ENCODE measurements at regions not wholly inside any gene's neighbourhood (a gene's known extent, or its start where the extent isn't known, plus 50 kb on each side); places are given as distances from the start of the nearest gene placed in this dataset.

DNA sequence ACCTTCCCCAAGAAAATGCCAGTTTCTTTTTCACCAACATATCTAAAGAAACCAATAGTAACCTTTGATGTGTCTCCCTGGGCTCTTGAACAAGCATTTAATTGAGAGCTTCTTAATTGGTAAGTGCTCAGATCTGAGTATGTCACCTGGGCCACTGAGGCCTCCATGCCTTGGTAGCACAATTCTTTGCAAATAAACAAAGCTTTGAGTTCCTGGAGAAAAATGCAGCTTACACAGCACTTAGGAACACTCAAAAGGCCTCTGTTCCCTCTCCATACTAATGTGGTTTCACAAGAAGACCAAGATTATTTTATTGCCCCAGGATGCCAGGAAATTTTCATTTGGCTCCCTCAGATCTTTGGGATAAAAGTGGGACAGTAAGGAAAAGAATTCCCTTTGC is 217.6 kb upstream of the CEP162 start:
- ChIA-PET POLR2A (no interaction called here), CTCF (ENCODE audit: low intra/inter-chr PET ratio, low total read pairs) (no interaction called here)
- BruUV-seq (replicated peaks): no TSS peak
- Histone ChIP-seq H3K79me2 (ENCODE audit: insufficient read depth, low read length) (no peaks in the 10 kb centered on the region), H2AFZ (ENCODE audit: low read length) (no peak overlapping the region), H3K4me2 (ENCODE audit: low read depth, low read length) (no peak overlapping the region), H3K4me1 (ENCODE audit: insufficient read depth, low read length) (peaks cover 8% of the 10 kb centered on the region), H3K36me3 (replicated peaks in 1 of 2; ENCODE audit: control insufficient read depth in 1 of 2, insufficient read depth in 2 of 2, low read length in 2 of 2) (no peaks in the 10 kb centered on the region), H3K27ac (ENCODE audit: extremely low read length, insufficient read depth, low read length) (no peak overlapping the region), H4K20me1 (ENCODE audit: insufficient read depth, low read length) (no peaks in the 10 kb centered on the region), H3K4me3 (replicated peaks in 1 of 3; ENCODE audit: insufficient read depth in 1 of 3, low read depth in 2 of 3, low read length in 3 of 3) (no peak overlapping the region), H3K27me3 (ENCODE audit: control insufficient read depth in 1 of 2, insufficient read depth in 2 of 2, low read length in 2 of 2) (no peaks in the 10 kb centered on the region), H3K9me3 (ENCODE audit: low read length) (no peaks in the 10 kb centered on the region), H3K9ac (ENCODE audit: insufficient read depth, low read depth, low read length) (no peak overlapping the region)
- in situ Hi-C loops (cut with HindIII; ENCODE audit: extremely low pct_ligation_motif_present, low pct_unique_long_range_greater_than_20kb) (no loop called here), intact Hi-C loops (cut with micrococcal nuclease; ENCODE audit: unreplicated experiment) (no loop called here)
- FAIRE-seq (no peak), ATAC-seq (no peak), DNase-seq (ENCODE audit: low spot score) (no peak)
- TF ChIP-seq, protein P1, sequence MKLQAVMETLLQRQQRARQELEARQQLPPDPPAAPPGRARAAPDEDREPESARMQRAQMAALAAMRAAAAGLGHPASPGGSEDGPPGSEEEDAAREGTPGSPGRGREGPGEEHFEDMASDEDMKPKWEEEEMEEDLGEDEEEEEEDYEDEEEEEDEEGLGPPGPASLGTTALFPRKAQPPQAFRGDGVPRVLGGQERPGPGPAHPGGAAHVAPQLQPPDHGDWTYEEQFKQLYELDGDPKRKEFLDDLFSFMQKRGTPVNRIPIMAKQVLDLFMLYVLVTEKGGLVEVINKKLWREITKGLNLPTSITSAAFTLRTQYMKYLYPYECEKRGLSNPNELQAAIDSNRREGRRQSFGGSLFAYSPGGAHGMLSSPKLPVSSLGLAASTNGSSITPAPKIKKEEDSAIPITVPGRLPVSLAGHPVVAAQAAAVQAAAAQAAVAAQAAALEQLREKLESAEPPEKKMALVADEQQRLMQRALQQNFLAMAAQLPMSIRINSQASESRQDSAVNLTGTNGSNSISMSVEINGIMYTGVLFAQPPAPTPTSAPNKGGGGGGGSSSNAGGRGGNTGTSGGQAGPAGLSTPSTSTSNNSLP (IDR thresholded peaks at IDR 0.05; ENCODE audit: low read depth, low read length): no peak
- no peak for TF ChIP-seq FOXA3 (CRISPR knock-in tag; IDR thresholded peaks at IDR 0.05)
- TF ChIP-seq HNRNPK (IDR thresholded peaks at IDR 0.05; ENCODE audit: low read depth, low read length, poor library complexity, severe bottlenecking): no peak
- TF ChIP-seq ZNF30 (CRISPR knock-in tag; IDR thresholded peaks at IDR 0.05): no peak
- TF ChIP-seq NFATC3 (CRISPR knock-in tag; IDR thresholded peaks at IDR 0.05): no peak
- TF ChIP-seq ZSCAN29 (CRISPR knock-in tag; conservative IDR thresholded peaks at IDR 0.05): no peak
- TF ChIP-seq ZNF34 (CRISPR knock-in tag; IDR thresholded peaks at IDR 0.05; ENCODE audit: borderline replicate concordance): no peak
- TF ChIP-seq, protein P2, sequence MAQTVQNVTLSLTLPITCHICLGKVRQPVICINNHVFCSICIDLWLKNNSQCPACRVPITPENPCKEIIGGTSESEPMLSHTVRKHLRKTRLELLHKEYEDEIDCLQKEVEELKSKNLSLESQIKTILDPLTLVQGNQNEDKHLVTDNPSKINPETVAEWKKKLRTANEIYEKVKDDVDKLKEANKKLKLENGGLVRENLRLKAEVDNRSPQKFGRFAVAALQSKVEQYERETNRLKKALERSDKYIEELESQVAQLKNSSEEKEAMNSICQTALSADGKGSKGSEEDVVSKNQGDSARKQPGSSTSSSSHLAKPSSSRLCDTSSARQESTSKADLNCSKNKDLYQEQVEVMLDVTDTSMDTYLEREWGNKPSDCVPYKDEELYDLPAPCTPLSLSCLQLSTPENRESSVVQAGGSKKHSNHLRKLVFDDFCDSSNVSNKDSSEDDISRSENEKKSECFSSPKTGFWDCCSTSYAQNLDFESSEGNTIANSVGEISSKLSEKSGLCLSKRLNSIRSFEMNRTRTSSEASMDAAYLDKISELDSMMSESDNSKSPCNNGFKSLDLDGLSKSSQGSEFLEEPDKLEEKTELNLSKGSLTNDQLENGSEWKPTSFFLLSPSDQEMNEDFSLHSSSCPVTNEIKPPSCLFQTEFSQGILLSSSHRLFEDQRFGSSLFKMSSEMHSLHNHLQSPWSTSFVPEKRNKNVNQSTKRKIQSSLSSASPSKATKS (CRISPR knock-in tag; IDR thresholded peaks at IDR 0.05): no peak
